Rectal smooth muscle tissue (tissue), 1 donor: ENCODE measurements at regions not wholly inside any gene's neighbourhood (a gene's known extent, or its start where the extent isn't known, plus 50 kb on each side); places are given as distances from the start of the nearest gene placed in this dataset.
"Not testable (repeated sequence)": the region's sequence is repeated elsewhere in the genome, so short reads cannot be mapped to it uniquely, and the experiment has no call there.

Experiments used
- H3K27ac ChIP-seq: one replicate; pipeline ENCODE4 v1.7.0; 2013; ENCODE audit warnings: low read depth, low read length, inconsistent platforms
- H3K27me3 ChIP-seq: one replicate; pipeline ENCODE4 v1.7.0; 2013; ENCODE audit warnings: low read length; ENCODE audit not compliant: control insufficient read depth, insufficient read depth
- H3K36me3 ChIP-seq: one replicate; pipeline ENCODE4 v1.7.0; 2013; ENCODE audit warnings: low read length; ENCODE audit not compliant: control insufficient read depth, insufficient read depth
- H3K4me1 ChIP-seq: one replicate; pipeline ENCODE4 v1.7.0; 2013; ENCODE audit warnings: low read length; ENCODE audit not compliant: control insufficient read depth, insufficient read depth
- H3K4me3 ChIP-seq: one replicate; pipeline ENCODE4 v1.7.0; 2013; ENCODE audit warnings: low read length
- H3K9ac ChIP-seq: one replicate; pipeline ENCODE4 v1.7.0; 2013; ENCODE audit warnings: low read length

GRCh38 chr12:89058402-89058801 is 293.9 kb downstream of the DUSP6 start:
- Histone ChIP-seq H3K4me1 (no peaks in the 10 kb centered on the region), H3K4me3 (no peak overlapping the region), H3K27ac (no peak overlapping the region)

DNA sequence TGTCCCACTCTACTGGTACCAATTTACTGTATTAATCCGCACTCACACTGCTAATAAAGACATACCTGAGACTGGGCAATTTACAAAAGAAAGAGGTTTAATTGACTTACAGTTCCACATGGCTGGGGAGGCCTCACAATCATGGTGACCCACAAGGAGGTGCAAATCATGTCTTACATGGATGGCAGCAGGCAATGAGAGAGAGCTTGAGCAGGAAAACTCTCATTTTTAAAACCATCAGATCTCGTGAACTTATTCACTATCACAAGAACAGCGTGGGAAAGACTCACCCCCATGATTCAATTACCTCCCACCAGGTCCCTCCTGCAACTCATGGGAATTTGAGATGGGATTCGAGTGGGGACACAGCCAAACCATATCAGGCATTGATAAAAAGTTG is 298.5 kb downstream of the DUSP6 start:
- H3K27ac ChIP-seq, H3K4me3 ChIP-seq, H3K36me3 ChIP-seq, H3K9ac ChIP-seq, H3K27me3 ChIP-seq, H3K4me1 ChIP-seq: not testable (repeated sequence)

More at GRCh38 chr12:89058402-89058801, 293.9 kb downstream of the DUSP6 start:
- Histone ChIP-seq H3K36me3 (no peaks in the 10 kb centered on the region), H3K27me3 (no peaks in the 10 kb centered on the region), H3K9ac (no peak overlapping the region)

DNA sequence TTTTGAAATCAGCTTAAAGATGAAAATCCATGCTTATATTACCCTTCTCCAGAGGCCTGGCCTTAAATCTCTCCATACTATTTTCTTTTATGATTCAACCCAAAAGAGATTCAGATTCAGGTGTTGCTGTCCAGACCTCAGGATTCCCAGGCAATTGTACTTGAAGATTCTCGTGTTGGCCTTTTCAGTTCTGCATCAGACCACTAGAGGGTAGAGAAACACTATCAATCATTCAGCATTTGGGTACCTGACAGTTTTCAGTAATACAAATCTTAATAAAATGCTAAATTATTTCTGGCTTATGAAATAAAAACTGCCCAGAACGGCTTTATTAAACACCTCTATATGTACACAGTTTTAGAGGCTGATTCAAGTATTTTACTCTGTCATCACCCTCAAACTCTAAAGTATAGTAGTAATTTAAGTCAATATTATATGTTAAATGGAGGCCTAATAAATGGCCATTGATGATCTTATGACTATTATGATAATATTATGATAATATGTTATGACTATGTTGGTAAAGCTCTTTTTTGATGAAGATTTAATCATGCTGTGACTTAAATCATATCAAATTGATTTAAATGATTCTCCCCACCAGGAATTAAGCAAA is 301.1 kb downstream of the DUSP6 start:
- H3K4me1 ChIP-seq, result no peaks in the 10 kb centered on the region

DNA sequence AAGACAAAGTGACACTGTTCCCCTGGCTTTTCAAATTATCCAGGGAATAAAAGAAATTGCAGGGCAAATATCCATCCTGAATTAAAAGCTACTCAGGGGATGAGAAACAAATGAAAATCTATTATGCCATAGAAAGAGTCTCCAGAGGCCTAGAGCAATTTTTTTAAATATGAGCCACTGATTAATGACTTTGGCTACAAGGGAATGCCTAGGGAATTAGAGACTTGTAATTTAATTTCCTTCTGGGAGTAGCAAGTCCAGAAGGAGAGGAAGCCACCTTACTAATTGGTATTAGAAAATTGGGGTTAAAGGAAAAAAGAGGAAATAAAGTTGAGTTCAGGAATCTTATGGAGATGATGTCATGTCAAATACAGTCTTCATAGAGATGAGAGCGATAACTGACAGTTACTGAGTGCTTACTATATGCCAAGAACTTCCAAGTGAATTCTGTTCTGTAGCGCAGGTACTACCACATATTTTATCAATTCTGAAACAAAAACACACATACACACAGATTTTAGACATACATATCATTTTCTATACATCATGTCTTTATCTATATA is 304.4 kb downstream of the DUSP6 start:
- no peak overlapping the region for H3K4me3 ChIP-seq
- no peaks in the 10 kb centered on the region for H3K4me1 ChIP-seq
- H3K9ac ChIP-seq, result no peak overlapping the region
- no peaks in the 10 kb centered on the region for H3K36me3 ChIP-seq
- H3K27ac ChIP-seq, result no peak overlapping the region
- no peaks in the 10 kb centered on the region for H3K27me3 ChIP-seq

More for the DNA sequence above, 301.1 kb downstream of the DUSP6 start:
- H3K27ac ChIP-seq, result no peak overlapping the region
- H3K36me3 ChIP-seq, result no peaks in the 10 kb centered on the region
- no peak overlapping the region for H3K4me3 ChIP-seq
- no peak overlapping the region for H3K9ac ChIP-seq
- H3K27me3 ChIP-seq, result no peaks in the 10 kb centered on the region

- no peaks in the 10 kb centered on the region for H3K36me3 ChIP-seq
- no peaks in the 10 kb centered on the region for H3K4me1 ChIP-seq
- H3K4me3 ChIP-seq, result no peak overlapping the region
- H3K27me3 ChIP-seq, result no peaks in the 10 kb centered on the region
- H3K27ac ChIP-seq, result no peak overlapping the region
- no peak overlapping the region for H3K9ac ChIP-seq
Measured at GRCh38 chr12:89041078-89041477, 311.2 kb downstream of the DUSP6 start.

DNA sequence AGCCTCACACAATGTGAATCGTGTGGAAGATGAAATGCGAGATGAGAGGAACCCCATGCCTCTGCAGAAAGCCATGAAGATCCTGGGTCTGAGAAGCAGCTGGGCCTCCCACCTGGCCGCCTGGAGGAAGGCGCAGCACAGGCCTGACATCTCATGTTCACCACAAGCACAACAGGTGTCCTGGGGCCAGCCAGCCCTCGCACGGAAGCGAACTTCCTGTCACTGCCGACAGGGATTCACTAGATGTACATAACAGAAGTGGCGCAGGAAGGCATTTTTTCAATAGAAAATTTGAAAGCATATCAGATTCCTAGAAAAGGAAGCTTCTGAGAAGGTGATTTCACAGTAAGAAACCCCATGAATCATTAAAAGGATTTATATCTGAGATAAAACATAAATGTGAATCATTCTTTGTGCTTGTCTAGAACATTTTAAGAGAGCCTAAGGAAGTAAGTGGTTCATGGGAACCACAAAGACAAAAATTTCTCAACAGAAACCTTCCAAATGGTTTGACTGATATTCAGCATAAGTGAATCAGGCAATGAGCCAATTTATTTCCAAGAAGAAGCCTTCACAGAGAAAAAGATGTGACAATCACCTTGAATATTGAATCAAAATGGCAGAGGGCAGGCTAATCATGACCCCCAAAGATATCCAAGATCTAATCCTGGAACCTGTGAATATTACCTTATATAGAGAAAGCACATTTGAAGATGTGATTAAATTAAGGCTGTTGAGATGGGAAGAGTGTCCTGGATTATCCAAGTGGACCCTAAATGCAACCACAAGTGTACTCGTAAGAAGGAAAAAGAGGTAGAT is 311.9 kb downstream of the DUSP6 start:
- Histone ChIP-seq H3K4me3 (no peak overlapping the region), H3K9ac (no peak overlapping the region), H3K27me3 (no peaks in the 10 kb centered on the region), H3K27ac (no peak overlapping the region), H3K4me1 (no peaks in the 10 kb centered on the region), H3K36me3 (no peaks in the 10 kb centered on the region)

GRCh38 chr12:89038831-89039512 is 313.3 kb downstream of the DUSP6 start:
- Histone ChIP-seq H3K9ac (no peak overlapping the region), H3K27me3 (no peaks in the 10 kb centered on the region), H3K27ac (no peak overlapping the region), H3K4me1 (no peaks in the 10 kb centered on the region), H3K36me3 (no peaks in the 10 kb centered on the region), H3K4me3 (no peak overlapping the region)

GRCh38 chr12:89033062-89033461 is 319.2 kb downstream of the DUSP6 start:
- H3K27ac ChIP-seq, result no peak overlapping the region
- H3K4me3 ChIP-seq, result no peak overlapping the region
- H3K9ac ChIP-seq, result no peak overlapping the region
- H3K27me3 ChIP-seq, result no peaks in the 10 kb centered on the region
- no peaks in the 10 kb centered on the region for H3K4me1 ChIP-seq
- H3K36me3 ChIP-seq, result no peaks in the 10 kb centered on the region

DNA sequence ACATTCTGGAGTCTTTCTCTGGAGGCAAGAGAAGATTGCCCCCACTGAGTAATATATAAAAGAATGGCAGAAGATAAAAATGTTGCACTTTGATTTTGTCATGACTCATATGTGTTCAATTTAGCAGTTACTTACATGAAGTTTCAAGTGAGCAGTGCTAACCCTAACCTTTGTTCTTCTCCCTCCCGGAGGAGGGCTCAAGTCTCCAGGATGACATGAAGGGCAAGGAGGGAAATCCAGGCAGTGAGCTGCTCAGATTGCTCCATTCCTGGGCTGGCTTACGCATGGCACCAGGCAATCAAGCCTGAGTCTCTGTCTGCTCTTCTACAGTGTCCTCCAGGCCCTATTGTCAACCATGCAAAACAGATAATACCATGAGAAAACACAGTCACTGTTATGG is 322.3 kb downstream of the DUSP6 start:
- Histone ChIP-seq H3K27me3 (no peaks in the 10 kb centered on the region), H3K9ac (no peak overlapping the region), H3K4me3 (no peak overlapping the region), H3K4me1 (no peaks in the 10 kb centered on the region), H3K27ac (no peak overlapping the region), H3K36me3 (no peaks in the 10 kb centered on the region)

GRCh38 chr12:89024580-89024979 is 327.7 kb downstream of the DUSP6 start:
- no peaks in the 10 kb centered on the region for H3K27me3 ChIP-seq
- H3K4me3 ChIP-seq, result no peak overlapping the region
- no peaks in the 10 kb centered on the region for H3K36me3 ChIP-seq
- H3K4me1 ChIP-seq, result no peaks in the 10 kb centered on the region
- H3K27ac ChIP-seq, result no peak overlapping the region
- H3K9ac ChIP-seq, result no peak overlapping the region

DNA sequence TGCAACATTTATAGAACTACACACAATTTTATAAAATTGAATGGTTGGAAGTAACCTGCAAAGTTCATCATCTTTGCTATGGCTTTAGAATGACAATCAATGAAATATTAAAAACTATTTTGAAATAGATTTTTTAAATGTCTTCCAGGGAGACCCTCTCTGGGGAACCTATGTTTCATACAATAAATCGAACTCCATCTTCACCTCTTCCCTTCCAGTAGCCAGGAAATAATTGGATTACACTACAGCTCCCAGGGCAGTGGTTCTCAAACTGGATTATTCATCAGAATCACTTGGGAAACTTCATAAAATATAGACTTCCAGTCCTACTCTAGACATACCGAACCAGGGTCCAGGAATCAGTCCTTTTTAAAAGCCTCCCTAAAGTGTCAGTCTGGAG is 328.4 kb downstream of the DUSP6 start:
- no peaks in the 10 kb centered on the region for H3K36me3 ChIP-seq
- no peaks in the 10 kb centered on the region for H3K27me3 ChIP-seq
- H3K9ac ChIP-seq, result no peak overlapping the region
- no peaks in the 10 kb centered on the region for H3K4me1 ChIP-seq
- H3K4me3 ChIP-seq, result no peak overlapping the region
- H3K27ac ChIP-seq, result no peak overlapping the region

- H3K36me3 ChIP-seq, result no peaks in the 10 kb centered on the region
- H3K27me3 ChIP-seq, result no peaks in the 10 kb centered on the region
- no peak overlapping the region for H3K27ac ChIP-seq
- H3K9ac ChIP-seq, result no peak overlapping the region
- H3K4me3 ChIP-seq, result no peak overlapping the region
- H3K4me1 ChIP-seq, result peaks cover 3% of the 10 kb centered on the region
Measured at GRCh38 chr12:89020689-89021088, 331.6 kb downstream of the DUSP6 start.
